Colonic mucosa (tissue), 4 donors: ENCODE measurements at regions not wholly inside any gene's neighbourhood (a gene's known extent, or its start where the extent isn't known, plus 50 kb on each side); places are given as distances from the start of the nearest gene placed in this dataset.

ENCODE experiments used
- DNase-seq: peaks from one replicate; pipeline ENCODE4 v3.0.0-alpha.2; 2020
- H3K27ac ChIP-seq: fragments of 200-600 bp; one replicate; pipeline ENCODE4 v1.8.0; 2021
- H3K27me3 ChIP-seq: fragments of 200-600 bp; one replicate; pipeline ENCODE4 v1.8.0; 2021
- H3K36me3 ChIP-seq: fragments of 200-600 bp; one replicate; pipeline ENCODE4 v1.8.0; 2021
- H3K4me1 ChIP-seq: fragments of 200-600 bp; one replicate; pipeline ENCODE4 v1.8.0; 2021; ENCODE audit warnings: mild to moderate bottlenecking
- H3K4me3 ChIP-seq: fragments of 200-600 bp; one replicate; pipeline ENCODE4 v1.8.0; 2021
- H3K9ac ChIP-seq, 2 donors: one replicate each; pipeline ENCODE4 v1.7.0; 2013; ENCODE audit warnings: control low read depth in 2 of 2, low read depth in 2 of 2, low read length in 2 of 2
- H3K9me3 ChIP-seq: fragments of 200-600 bp; one replicate; pipeline ENCODE4 v1.8.0; 2021
- intact Hi-C: fragments of 100-400 bp; cut with DNase I; formaldehyde crosslinking; loops from one replicate; pipeline ENCODE4 v1.14.1; 2022
- TF ChIP-seq, protein P1 (sequence below): fragments of 200-600 bp; IDR thresholded peaks from one replicate; pipeline ENCODE4 v1.8.0; 2022; ENCODE audit warnings: antibody characterized with exemption, mild to moderate bottlenecking
- donor health status: healthy.
- donor health status: DM: no; HTN: no; CAD: no.
- donor health status: DM: no; HTN: no; CAD: no.

DNA sequence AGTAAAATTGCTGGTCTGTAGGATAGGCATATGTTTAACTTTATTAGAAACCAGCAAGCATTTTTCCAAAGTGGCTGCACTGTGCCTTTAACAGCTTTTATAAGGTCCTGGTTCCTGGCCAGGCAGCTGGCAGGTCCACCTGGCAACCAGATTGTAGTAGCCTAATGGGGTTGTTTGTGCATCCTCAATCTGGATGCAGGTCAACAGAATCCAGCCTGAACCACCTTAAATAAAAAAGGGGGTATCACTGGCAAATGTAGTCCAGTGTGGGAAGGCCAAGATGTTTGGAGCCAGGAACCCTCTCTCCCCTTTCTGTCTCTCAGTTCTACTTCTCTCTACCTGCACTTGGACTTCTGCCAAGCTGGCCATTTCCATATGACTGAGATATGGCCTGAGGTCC, 200.3 kb downstream of the ZNF621 start:
- no peaks in the 10 kb centered on the region for H3K4me1 ChIP-seq
- no peaks in the 10 kb centered on the region for H3K36me3 ChIP-seq
- H3K27me3 ChIP-seq, result no peaks in the 10 kb centered on the region
- H3K9me3 ChIP-seq, result no peaks in the 10 kb centered on the region
- no peak for DNase-seq
- H3K27ac ChIP-seq, result no peak overlapping the region
- intact Hi-C loops, result loop anchor here (10.0 kb wide), 1 partner anchor 480 kb away; no protein-coding TSS in a partner anchor
- H3K4me3 ChIP-seq, result no peak overlapping the region
- no peak overlapping the region for H3K9ac ChIP-seq
- TF ChIP-seq, protein P1, sequence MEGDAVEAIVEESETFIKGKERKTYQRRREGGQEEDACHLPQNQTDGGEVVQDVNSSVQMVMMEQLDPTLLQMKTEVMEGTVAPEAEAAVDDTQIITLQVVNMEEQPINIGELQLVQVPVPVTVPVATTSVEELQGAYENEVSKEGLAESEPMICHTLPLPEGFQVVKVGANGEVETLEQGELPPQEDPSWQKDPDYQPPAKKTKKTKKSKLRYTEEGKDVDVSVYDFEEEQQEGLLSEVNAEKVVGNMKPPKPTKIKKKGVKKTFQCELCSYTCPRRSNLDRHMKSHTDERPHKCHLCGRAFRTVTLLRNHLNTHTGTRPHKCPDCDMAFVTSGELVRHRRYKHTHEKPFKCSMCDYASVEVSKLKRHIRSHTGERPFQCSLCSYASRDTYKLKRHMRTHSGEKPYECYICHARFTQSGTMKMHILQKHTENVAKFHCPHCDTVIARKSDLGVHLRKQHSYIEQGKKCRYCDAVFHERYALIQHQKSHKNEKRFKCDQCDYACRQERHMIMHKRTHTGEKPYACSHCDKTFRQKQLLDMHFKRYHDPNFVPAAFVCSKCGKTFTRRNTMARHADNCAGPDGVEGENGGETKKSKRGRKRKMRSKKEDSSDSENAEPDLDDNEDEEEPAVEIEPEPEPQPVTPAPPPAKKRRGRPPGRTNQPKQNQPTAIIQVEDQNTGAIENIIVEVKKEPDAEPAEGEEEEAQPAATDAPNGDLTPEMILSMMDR, result no peak

DNA sequence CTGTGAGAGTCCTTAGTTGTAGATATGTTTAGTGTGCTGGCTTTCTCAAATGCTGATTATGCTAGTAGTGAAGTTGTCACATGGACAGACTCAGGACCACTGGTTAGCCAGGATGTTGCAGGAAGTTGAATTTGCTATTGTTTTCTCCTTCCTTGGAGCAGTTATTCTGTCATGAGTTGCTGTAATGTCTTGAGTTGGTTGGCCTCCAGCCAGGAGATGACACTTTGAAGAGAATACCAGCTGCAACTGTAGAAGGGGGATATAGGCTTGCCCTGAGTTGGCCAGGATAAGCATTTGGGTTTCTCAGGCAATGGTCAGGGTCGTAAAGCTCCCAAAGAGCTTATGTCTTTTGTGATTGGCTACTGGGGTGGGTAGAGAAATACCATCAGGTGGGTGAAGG, 206.7 kb downstream of the ZNF621 start:
- TF ChIP-seq, protein P1, result no peak
- no peaks in the 10 kb centered on the region for H3K4me1 ChIP-seq
- no peaks in the 10 kb centered on the region for H3K9me3 ChIP-seq
- H3K4me3 ChIP-seq, result no peak overlapping the region
- no peaks in the 10 kb centered on the region for H3K36me3 ChIP-seq
- no peak for DNase-seq
- no peaks in the 10 kb centered on the region for H3K27me3 ChIP-seq
- no peak overlapping the region for H3K9ac ChIP-seq
- H3K27ac ChIP-seq, result no peak overlapping the region
- intact Hi-C loops, result no loop called here

DNA sequence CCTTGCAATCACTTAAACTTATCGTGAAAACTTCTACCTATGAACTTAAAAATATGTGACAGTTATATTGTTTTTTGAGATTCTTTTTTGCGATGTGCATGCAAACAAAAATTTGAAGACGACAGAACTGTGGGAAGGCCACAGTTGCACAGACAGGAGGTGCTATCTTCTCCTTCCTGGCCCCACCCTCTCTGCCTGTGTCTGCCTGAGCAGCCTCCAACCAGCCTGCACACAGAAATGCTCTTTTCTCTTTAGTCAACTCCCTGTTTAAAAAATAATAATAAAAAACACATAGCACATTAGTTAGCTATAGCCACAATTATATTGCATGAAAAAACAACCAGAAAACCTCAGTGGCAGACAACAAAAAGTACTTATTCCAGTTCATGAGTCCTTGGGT, 212.2 kb downstream of the ZNF621 start:
- Histone ChIP-seq H3K36me3 (no peaks in the 10 kb centered on the region), H3K9ac (no peak overlapping the region), H3K9me3 (no peaks in the 10 kb centered on the region), H3K4me3 (no peak overlapping the region), H3K27me3 (no peaks in the 10 kb centered on the region), H3K4me1 (no peaks in the 10 kb centered on the region), H3K27ac (no peak overlapping the region)
- DNase-seq, result no peak
- TF ChIP-seq, protein P1, result no peak
- intact Hi-C loops, result no loop called here

- Histone ChIP-seq H3K36me3 (no peaks in the 10 kb centered on the region), H3K27me3 (no peaks in the 10 kb centered on the region), H3K27ac (no peak overlapping the region), H3K9me3 (no peaks in the 10 kb centered on the region), H3K4me1 (no peaks in the 10 kb centered on the region), H3K9ac (no peak overlapping the region), H3K4me3 (no peak overlapping the region)
- TF ChIP-seq, protein P1, result no peak
- no peak for DNase-seq
- intact Hi-C loops, result no loop called here
Measured at GRCh38 chr3:40737343-40737742, 212.6 kb downstream of the ZNF621 start.

GRCh38 chr3:40739971-40740370, 215.2 kb downstream of the ZNF621 start:
- no peak overlapping the region for H3K9ac ChIP-seq
- intact Hi-C loops, result no loop called here
- no peak overlapping the region for H3K4me3 ChIP-seq
- TF ChIP-seq, protein P1, result no peak
- no peaks in the 10 kb centered on the region for H3K9me3 ChIP-seq
- no peaks in the 10 kb centered on the region for H3K36me3 ChIP-seq
- no peak for DNase-seq
- no peaks in the 10 kb centered on the region for H3K4me1 ChIP-seq
- H3K27me3 ChIP-seq, result no peaks in the 10 kb centered on the region
- H3K27ac ChIP-seq, result no peak overlapping the region

- H3K4me3 ChIP-seq, result no peak overlapping the region
- no peaks in the 10 kb centered on the region for H3K27me3 ChIP-seq
- TF ChIP-seq, protein P1, result no peak
- H3K36me3 ChIP-seq, result no peaks in the 10 kb centered on the region
- no peaks in the 10 kb centered on the region for H3K9me3 ChIP-seq
- intact Hi-C loops, result no loop called here
- no peak overlapping the region for H3K27ac ChIP-seq
- no peaks in the 10 kb centered on the region for H3K4me1 ChIP-seq
- H3K9ac ChIP-seq, result no peak overlapping the region
- no peak for DNase-seq
Measured at GRCh38 chr3:40741729-40742128, 217.0 kb downstream of the ZNF621 start.
